Muscle layer of colon (tissue), 2 donors: ENCODE measurements at regions not wholly inside any gene's neighbourhood (a gene's known extent, or its start where the extent isn't known, plus 50 kb on each side); places are given as distances from the start of the nearest gene placed in this dataset.

ENCODE experiments used
- H3K27ac ChIP-seq: one replicate; pipeline ENCODE4 v1.7.0; 2013; ENCODE audit warnings: low read depth, mild to moderate bottlenecking, low read length, moderate library complexity
- H3K27me3 ChIP-seq, 2 donors: one replicate each; pipeline ENCODE4 v1.7.0; 2013; ENCODE audit warnings: low read length in 2 of 2, mild to moderate bottlenecking in 2 of 2; ENCODE audit not compliant: insufficient read depth in 2 of 2, control insufficient read depth in 1 of 2
- H3K36me3 ChIP-seq: one replicate; pipeline ENCODE4 v1.7.0; 2013; ENCODE audit warnings: mild to moderate bottlenecking, low read length; ENCODE audit not compliant: insufficient read depth
- H3K4me1 ChIP-seq: one replicate; pipeline ENCODE4 v1.7.0; 2013; ENCODE audit warnings: mild to moderate bottlenecking, low read length; ENCODE audit not compliant: insufficient read depth
- H3K4me3 ChIP-seq, 2 donors: one replicate each; pipeline ENCODE4 v1.7.0; 2013; ENCODE audit warnings: low read length in 2 of 2, low read depth in 1 of 2, mild to moderate bottlenecking in 1 of 2, moderate library complexity in 1 of 2
- H3K9ac ChIP-seq: one replicate; pipeline ENCODE4 v1.7.0; 2013; ENCODE audit warnings: low read length
- H3K9me3 ChIP-seq: one replicate; pipeline ENCODE4 v1.7.0; 2013; ENCODE audit warnings: mild to moderate bottlenecking, low read length
- donor health status: abdominal sarcoma.
- donor health status: Adenocarcinoma of cecum.

DNA sequence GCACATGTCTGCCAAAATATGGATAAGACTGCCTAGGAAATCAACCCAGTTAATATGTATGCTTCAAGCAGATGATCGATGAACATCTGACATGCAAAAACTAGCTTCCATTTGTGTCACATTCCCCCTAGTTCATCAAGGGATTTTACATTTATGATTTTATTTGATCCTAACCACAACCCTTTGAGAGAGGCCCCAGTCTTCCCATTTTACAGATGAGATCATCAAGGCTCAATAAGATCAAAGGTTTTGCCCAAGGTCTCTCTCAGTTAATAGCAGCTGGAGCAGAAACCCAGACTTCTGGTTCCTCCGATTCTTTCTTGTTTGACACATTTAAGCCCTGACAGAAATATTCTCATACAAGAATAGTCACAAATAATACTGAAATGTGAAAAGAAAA lies 107.7 kb upstream of the PPP2R5A start:
- Histone ChIP-seq H3K27ac (no peak overlapping the region), H3K36me3 (no peaks in the 10 kb centered on the region), H3K4me3 (no peak overlapping the region), H3K9me3 (no peaks in the 10 kb centered on the region), H3K27me3 (no peaks in the 10 kb centered on the region), H3K4me1 (no peaks in the 10 kb centered on the region), H3K9ac (no peak overlapping the region)

DNA sequence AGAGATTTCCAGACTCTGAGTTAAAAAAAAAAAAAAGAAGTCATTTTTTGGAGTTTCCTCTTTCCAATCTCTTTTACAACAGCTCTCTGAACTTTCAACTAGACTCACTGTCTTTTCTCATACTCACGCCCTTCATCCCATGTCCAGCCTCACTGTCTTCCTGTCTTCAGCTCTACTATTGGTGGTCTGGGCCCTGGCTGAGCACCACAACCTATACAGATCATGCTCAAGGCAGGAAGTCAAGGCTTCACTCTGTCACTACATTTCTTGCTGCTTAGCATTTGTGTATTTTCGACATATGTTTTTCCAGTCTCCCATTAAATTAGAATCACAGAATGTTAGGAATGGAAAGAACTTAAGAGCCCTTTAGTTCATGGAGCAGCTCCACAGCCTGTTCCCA lies 106.4 kb upstream of the PPP2R5A start:
- H3K36me3 ChIP-seq: no peaks in the 10 kb centered on the region
- H3K27ac ChIP-seq: no peak overlapping the region
- no peak overlapping the region for H3K9ac ChIP-seq
- H3K4me1 ChIP-seq: no peaks in the 10 kb centered on the region
- no peaks in the 10 kb centered on the region for H3K27me3 ChIP-seq
- H3K4me3 ChIP-seq: no peak overlapping the region
- H3K9me3 ChIP-seq: no peaks in the 10 kb centered on the region

DNA sequence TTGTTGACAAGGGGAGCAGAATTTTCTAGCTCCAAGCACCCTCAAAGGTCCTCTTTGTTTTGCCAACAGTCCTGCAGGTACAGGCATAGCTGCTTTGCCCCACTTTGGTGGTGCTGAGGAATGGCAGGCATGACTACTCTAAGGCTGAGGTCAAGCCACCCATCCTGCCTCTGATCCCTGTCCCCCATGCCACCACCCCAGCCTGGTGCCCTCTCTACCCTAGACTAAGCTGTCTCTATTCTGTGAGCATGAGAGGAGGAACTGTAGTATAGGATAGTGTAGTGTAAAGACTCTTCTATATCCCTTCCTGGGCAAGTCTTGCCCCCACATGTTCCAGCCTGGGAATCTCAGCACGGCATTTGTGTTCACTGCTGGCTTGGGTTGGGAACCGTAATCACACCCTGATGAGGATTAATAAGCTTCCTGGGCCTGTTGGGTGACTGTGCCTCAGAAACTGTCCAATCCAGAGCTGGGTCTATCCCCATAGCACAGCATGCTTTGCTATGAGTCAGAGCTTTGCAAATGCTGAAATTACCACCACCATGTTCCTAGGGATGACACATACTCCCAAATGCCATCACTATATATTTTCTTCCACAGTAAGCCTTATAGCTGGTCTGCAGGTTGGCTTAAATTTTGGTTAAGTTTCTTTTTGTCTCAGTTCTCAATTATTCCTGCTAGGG lies 105.7 kb upstream of the PPP2R5A start:
- no peaks in the 10 kb centered on the region for H3K27me3 ChIP-seq
- no peaks in the 10 kb centered on the region for H3K36me3 ChIP-seq
- H3K9me3 ChIP-seq: no peaks in the 10 kb centered on the region
- no peak overlapping the region for H3K27ac ChIP-seq
- no peak overlapping the region for H3K4me3 ChIP-seq
- no peaks in the 10 kb centered on the region for H3K4me1 ChIP-seq
- H3K9ac ChIP-seq: no peak overlapping the region

DNA sequence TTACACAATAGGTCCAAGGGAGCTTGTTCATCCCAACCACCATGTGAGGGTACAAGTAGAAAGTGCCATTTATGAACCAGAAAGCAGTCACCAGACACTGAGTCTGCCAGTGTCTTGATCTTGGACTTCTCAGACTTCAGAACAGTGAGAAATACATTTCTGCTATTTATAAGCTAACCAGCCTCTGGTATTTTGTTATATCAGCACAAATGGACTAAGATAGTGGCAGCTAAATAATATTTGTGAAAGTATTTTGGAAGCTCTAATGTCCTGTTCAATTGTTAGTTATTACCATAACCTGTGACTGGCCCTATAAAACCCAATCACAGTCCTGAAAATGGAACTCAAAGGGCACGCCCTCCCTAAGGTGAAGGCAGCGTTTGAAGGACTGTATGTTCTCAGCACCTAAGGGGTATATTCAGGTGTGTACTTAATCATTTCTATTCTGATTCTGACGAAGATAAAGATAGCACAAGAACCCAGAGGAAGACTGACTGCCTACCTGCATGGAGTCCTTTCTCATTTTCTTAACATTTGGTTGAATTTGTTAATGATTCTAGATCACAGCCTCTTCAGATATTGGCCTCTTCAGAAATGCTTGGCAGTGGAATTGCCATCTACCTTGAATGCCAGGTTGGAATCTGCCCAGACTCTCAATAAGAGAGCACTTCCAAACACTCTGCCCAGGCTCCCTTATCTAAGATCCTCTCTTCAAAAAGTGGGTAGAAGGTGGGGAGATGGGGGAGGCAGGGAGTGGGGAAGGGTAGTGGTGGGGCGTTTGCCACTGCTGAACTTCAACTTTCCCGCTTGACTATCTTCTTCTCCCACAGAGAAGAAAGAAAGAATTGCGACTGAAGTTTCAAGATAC lies 104.0 kb upstream of the PPP2R5A start:
- H3K27ac ChIP-seq: no peak overlapping the region
- H3K4me1 ChIP-seq: no peaks in the 10 kb centered on the region
- no peaks in the 10 kb centered on the region for H3K27me3 ChIP-seq
- H3K4me3 ChIP-seq: no peak overlapping the region
- no peaks in the 10 kb centered on the region for H3K36me3 ChIP-seq
- H3K9ac ChIP-seq: no peak overlapping the region
- H3K9me3 ChIP-seq: no peaks in the 10 kb centered on the region

DNA sequence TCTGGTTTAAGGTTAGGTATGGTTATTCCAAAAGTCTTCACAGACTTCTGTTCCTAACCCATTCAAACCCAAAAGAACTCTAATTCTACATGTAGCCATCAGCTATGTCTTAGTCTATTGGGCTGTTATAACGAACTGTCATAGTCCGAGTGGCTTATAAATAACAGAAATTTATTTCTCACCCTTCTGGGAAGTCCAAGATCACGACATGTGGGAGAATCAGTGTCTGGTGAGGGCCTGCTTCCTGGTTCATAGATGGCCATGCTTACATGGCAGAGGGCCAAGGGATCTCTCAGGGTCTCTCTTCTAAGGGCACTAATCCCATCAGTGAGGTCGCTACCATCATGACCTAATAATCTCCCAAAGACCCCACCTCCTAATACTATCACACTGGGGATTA lies 103.0 kb upstream of the PPP2R5A start:
- Histone ChIP-seq H3K27me3 (no peaks in the 10 kb centered on the region), H3K4me3 (no peak overlapping the region), H3K27ac (no peak overlapping the region), H3K4me1 (no peaks in the 10 kb centered on the region), H3K36me3 (no peaks in the 10 kb centered on the region), H3K9me3 (no peaks in the 10 kb centered on the region), H3K9ac (no peak overlapping the region)

DNA sequence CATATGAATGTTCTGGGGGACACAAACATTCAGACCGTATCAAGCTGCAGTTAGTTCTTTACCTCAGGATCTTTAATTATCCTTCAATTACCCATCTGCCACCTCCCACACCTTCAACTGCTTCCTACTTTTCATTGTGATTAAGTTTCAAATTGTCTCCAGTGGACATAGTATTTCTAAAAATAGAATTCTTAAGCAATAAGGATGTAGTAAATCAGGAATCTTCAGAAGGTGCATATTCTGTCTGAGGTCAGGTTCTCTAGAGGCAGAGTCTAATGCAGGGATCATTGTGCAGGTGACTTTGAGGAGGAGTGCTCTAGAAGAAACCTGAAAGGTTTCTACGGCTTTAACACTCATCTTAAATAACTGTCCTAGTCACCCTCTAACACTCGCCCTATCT lies 102.6 kb upstream of the PPP2R5A start:
- H3K36me3 ChIP-seq: no peaks in the 10 kb centered on the region
- H3K9me3 ChIP-seq: no peaks in the 10 kb centered on the region
- H3K27ac ChIP-seq: no peak overlapping the region
- no peaks in the 10 kb centered on the region for H3K27me3 ChIP-seq
- no peak overlapping the region for H3K9ac ChIP-seq
- H3K4me1 ChIP-seq: no peaks in the 10 kb centered on the region
- H3K4me3 ChIP-seq: no peak overlapping the region

DNA sequence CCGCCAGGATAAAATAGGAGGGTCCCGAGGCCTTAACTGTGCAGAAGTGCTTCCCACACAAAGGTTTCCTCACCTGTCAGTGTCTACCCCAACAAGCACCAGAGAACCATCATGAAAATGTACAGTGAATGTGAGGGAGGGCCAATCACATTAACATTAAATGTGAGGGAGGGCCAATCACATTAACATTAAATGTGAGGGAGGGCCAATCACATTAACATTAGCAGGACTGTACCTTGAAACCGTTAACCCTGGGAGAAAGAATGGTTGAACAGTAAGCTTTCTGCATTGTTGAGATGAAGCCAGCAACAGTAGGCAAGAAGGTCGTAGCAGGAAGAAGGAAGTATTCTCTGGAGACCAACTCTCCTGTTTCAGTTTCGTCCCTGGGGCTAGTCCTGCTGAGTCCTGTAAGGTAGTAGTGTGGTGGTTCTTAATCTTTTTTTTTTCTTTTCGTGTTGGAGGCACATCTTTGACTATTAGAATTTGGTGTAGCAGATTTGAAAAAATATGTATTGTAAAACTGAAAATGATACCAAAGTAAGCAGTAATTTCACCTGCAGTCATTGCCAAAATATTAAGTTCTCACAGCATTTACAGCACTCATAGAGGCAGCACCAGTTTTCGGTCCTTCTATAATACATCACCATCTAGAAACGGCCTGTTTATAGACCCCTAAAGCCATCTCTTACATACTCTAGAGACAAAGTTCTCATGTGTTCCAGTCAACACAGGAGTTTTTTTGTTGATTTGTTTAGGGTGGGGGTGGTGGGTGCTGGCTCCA lies 98.6 kb upstream of the PPP2R5A start:
- no peak overlapping the region for H3K27ac ChIP-seq
- no peak overlapping the region for H3K9ac ChIP-seq

DNA sequence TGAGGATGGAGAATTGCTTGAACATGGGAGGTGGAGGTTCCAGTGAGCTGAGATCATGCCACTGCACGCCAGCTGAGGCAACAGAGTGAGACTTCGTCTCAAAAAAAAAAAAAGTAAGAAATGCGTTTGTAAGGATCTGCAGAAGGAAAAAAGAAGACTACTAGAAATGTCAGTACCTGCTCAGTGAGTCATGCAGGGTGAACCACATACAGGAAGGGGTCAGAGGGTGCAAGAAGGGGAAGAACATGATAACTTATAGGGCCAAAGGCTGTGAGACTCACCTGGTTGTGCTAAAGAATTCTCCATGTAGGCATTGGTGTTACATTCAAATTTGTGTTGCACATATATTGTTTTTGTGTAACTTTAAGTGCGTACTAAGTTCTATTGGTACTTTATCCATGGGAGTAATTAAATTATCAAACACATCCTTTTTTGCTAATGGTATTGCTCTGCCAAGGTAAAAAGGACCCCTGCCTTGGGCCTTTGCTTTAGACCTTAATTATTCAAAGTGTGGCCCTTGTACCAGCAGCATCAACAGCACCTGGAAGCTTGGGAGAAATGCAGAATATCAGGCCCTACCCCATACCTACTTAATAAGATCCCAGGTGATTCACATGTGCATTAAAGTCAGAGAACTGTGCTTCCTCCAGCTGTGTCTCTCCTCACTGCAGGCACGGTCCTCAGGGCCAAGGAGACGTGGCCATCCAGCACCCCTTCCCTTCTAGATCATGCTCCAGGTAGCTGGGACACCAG lies 96.4 kb upstream of the PPP2R5A start:
- no peaks in the 10 kb centered on the region for H3K27me3 ChIP-seq
- no peaks in the 10 kb centered on the region for H3K36me3 ChIP-seq
- H3K9me3 ChIP-seq: no peaks in the 10 kb centered on the region
- no peak overlapping the region for H3K4me3 ChIP-seq
- H3K27ac ChIP-seq: no peak overlapping the region
- no peaks in the 10 kb centered on the region for H3K4me1 ChIP-seq
- H3K9ac ChIP-seq: no peak overlapping the region

More for the DNA sequence above, 98.6 kb upstream of the PPP2R5A start:
- Histone ChIP-seq H3K27me3 (no peaks in the 10 kb centered on the region), H3K9me3 (no peaks in the 10 kb centered on the region), H3K36me3 (no peaks in the 10 kb centered on the region), H3K4me3 (no peak overlapping the region), H3K4me1 (no peaks in the 10 kb centered on the region)

DNA sequence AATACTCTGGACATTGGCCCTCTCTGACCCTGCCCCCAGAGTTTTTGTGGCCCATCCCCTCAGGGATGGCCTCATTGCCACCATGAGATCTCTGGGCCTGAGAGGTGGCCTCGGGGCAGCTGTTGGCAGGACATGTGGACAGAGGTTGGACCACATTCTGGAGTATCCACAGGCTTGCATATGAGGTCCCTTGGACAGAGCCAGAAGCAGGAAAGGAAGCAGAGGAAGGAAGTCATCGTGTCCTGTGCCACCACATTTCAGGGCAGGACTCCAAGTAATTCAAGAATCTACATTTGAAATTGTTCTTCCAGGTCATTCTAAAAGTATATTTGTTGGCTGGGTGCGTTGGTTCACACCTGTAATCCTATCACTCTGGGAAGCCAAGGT lies 95.9 kb upstream of the PPP2R5A start:
- H3K27ac ChIP-seq: no peak overlapping the region
- H3K9me3 ChIP-seq: no peaks in the 10 kb centered on the region
- H3K4me1 ChIP-seq: no peaks in the 10 kb centered on the region
- H3K4me3 ChIP-seq: no peak overlapping the region
- H3K36me3 ChIP-seq: no peaks in the 10 kb centered on the region
- no peak overlapping the region for H3K9ac ChIP-seq
- no peaks in the 10 kb centered on the region for H3K27me3 ChIP-seq

DNA sequence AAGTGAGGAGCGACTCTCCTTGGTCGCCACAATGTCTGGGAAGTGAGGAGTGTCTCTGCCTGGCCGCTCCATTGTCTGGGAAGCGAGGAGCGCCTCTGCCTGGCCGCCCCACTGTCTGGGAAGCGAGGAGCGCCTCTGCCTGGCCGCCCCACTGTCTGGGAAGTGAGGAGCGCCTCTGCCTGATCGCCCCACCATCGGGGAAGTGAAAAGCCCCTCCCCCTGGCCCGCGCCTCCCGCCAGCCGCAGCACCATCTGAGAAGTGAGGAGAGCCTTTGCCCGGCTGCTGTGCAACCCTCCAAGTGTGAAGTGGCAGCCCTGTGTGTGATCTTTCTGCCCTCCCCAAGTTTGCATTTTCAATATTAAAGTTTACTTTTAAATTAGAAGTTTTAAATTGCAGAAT lies 95.0 kb upstream of the PPP2R5A start:
- Histone ChIP-seq H3K9ac (no peak overlapping the region), H3K36me3 (no peaks in the 10 kb centered on the region), H3K4me3 (no peak overlapping the region), H3K27ac (no peak overlapping the region), H3K27me3 (no peaks in the 10 kb centered on the region), H3K4me1 (no peaks in the 10 kb centered on the region), H3K9me3 (no peaks in the 10 kb centered on the region)
